Transverse colon (tissue), 4 donors: ENCODE measurements at regions not wholly inside any gene's neighbourhood (a gene's known extent, or its start where the extent isn't known, plus 50 kb on each side); places are given as distances from the start of the nearest gene placed in this dataset.

Experiments
- DNase-seq: peaks from one replicate; pipeline ENCODE4 v3.0.0-alpha.2; 2019
- H3K27ac ChIP-seq, 4 donors: fragments of 200-600 bp; sonication (generic); 2 replicates each; pipeline ENCODE4 v1.5.1; 2016 to 2018; ENCODE audit warnings: inconsistent platforms in 4 of 4
- H3K27me3 ChIP-seq: fragments of 200-600 bp; sonication (generic); 2 replicates; pipeline ENCODE4 v1.5.1; 2017; ENCODE audit warnings: inconsistent platforms
- H3K36me3 ChIP-seq, 4 donors: fragments of 200-600 bp; sonication (generic); 2 replicates each; pipeline ENCODE4 v1.5.1; 2017 to 2019; ENCODE audit warnings: inconsistent platforms in 4 of 4
- H3K4me1 ChIP-seq, 4 donors: fragments of 200-600 bp; sonication (generic); 2 replicates each; pipeline ENCODE4 v1.5.1; 2017 to 2020; ENCODE audit warnings: inconsistent platforms in 4 of 4
- H3K4me3 ChIP-seq, 4 donors: fragments of 200-600 bp; sonication (generic); 1 replicate in 1 of 4; 2 replicates in 3 of 4; pipeline versions ENCODE4 v1.5.1 to v1.6.1; 2017 to 2019; ENCODE audit warnings: inconsistent platforms in 4 of 4
- H3K9me3 ChIP-seq, 2 donors: fragments of 200-600 bp; sonication (generic); 2 replicates each; pipeline ENCODE4 v1.5.1; 2017 to 2019; ENCODE audit warnings: inconsistent platforms in 2 of 2
- EP300 ChIP-seq: sonication (generic); formaldehyde crosslinking; IDR thresholded peaks from one replicate; pipeline ENCODE4 v1.6.1; 2017; ENCODE audit warnings: antibody characterized with exemption, low read depth
- POLR2A ChIP-seq: fragments of 450-650 bp; IDR thresholded peaks from one replicate; pipeline ENCODE4 v1.6.1; 2016; ENCODE audit warnings: antibody characterized with exemption, mild to moderate bottlenecking, moderate library complexity
- POLR2AphosphoS5 ChIP-seq, 3 donors: sonication (generic); formaldehyde crosslinking; IDR thresholded peaks; one replicate each; pipeline ENCODE4 v1.6.1; 2016; ENCODE audit warnings: antibody characterized with exemption in 3 of 3
- WGBS, 2 donors: methylation state at CpG; one replicate each; pipeline ENCODE4 v1.1.5; 2018; ENCODE audit warnings: low coverage in 1 of 2; 5-methylcytosine and 5-hydroxymethylcytosine counted together
- in situ Hi-C, 4 donors: fragments of 200-750 bp; cut with MboI; loops; one replicate each; pipeline versions ENCODE4 v1.15.0 to v1.15.1; 2017; ENCODE audit warnings: low sequenced_read_pairs in 3 of 4, low pct_ligation_motif_present in 1 of 4, low pct_unique_long_range_greater_than_20kb in 1 of 4
- intact Hi-C: fragments of 100-400 bp; cut with DNase I; formaldehyde crosslinking; loops from one replicate; pipeline ENCODE4 v1.15.1; 2023; ENCODE audit warnings: low total_unique reads
- TF ChIP-seq, protein P1 (sequence below), 5 experiments: fragments of 200-600 bp in 3 of 5; fragments of 450-650 bp in 2 of 5; sonication (generic) in 3 of 5; IDR thresholded peaks; 1 replicate in 2 of 5; 2 replicates in 3 of 5; pipeline ENCODE4 v1.5.1; 2016 to 2017; ENCODE audit warnings: antibody characterized with exemption in 5 of 5, inconsistent platforms in 3 of 5, mild to moderate bottlenecking in 2 of 5, moderate library complexity in 1 of 5

DNA sequence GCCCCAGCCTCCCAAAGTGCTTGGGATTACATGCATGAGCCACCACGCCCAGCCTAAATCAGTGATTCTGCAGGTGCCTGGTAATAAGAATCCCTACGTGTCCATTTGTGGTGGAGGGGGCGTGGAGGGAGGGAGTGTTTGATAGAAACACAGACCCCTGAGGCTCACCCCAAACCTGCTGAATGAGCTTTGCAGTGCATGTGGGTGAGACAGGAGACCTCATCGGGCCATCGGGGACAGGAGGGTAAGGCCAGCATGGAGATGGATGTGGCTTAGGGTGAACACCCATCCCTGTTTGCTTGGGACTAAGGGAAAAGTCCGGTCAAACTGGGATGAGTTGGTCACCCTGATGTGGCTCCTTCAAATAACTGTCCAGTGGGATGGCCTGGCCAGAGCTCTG lies 71.3 kb upstream of the ALX4 start:
- DNase-seq = no peak
- TF ChIP-seq POLR2A (no peak), EP300 (no peak)
- TF ChIP-seq, protein P1, sequence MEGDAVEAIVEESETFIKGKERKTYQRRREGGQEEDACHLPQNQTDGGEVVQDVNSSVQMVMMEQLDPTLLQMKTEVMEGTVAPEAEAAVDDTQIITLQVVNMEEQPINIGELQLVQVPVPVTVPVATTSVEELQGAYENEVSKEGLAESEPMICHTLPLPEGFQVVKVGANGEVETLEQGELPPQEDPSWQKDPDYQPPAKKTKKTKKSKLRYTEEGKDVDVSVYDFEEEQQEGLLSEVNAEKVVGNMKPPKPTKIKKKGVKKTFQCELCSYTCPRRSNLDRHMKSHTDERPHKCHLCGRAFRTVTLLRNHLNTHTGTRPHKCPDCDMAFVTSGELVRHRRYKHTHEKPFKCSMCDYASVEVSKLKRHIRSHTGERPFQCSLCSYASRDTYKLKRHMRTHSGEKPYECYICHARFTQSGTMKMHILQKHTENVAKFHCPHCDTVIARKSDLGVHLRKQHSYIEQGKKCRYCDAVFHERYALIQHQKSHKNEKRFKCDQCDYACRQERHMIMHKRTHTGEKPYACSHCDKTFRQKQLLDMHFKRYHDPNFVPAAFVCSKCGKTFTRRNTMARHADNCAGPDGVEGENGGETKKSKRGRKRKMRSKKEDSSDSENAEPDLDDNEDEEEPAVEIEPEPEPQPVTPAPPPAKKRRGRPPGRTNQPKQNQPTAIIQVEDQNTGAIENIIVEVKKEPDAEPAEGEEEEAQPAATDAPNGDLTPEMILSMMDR (IDR thresholded peaks at IDR 0.05) = no peak
- no peak overlapping the region for H3K4me3 ChIP-seq
- H3K36me3 ChIP-seq = no peaks in the 10 kb centered on the region
- in situ Hi-C loops = no loop called here
- H3K4me1 ChIP-seq = no peaks in the 10 kb centered on the region
- H3K27ac ChIP-seq = no peak overlapping the region
- no peaks in the 10 kb centered on the region for H3K9me3 ChIP-seq
- WGBS, 2 donors = 80 to 81% methylated on average over 1 to 6 of the region's 6 CpGs
- intact Hi-C loops = loop anchor here (10.0 kb wide), 1 partner anchor 414 kb away; no protein-coding TSS in a partner anchor
- peaks cover 12% of the 10 kb centered on the region for H3K27me3 ChIP-seq

- intact Hi-C loops = loop anchor here (10.0 kb wide), 1 partner anchor 413 kb away; no protein-coding TSS in a partner anchor
Observed at GRCh38 chr11:44382118-44382517, 72.2 kb upstream of the ALX4 start.

GRCh38 chr11:44382656-44383240 lies 72.8 kb upstream of the ALX4 start:
- no peak overlapping the region for H3K4me3 ChIP-seq
- H3K27me3 ChIP-seq = peaks cover 12% of the 10 kb centered on the region
- TF ChIP-seq, protein P1 (IDR thresholded peaks at IDR 0.05) = no peak
- TF ChIP-seq EP300 (no peak), POLR2AphosphoS5 (IDR thresholded peaks at IDR 0.05) (no peak), POLR2A (no peak)
- H3K9me3 ChIP-seq = no peaks in the 10 kb centered on the region
- intact Hi-C loops = loop anchor here (10.0 kb wide), 1 partner anchor 412 kb away; no protein-coding TSS in a partner anchor
- no peak overlapping the region for H3K27ac ChIP-seq
- H3K4me1 ChIP-seq = no peaks in the 10 kb centered on the region
- DNase-seq = no peak
- WGBS, 2 donors = 53 to 71% methylated on average over 5 to 6 of the region's 6 CpGs
- no peaks in the 10 kb centered on the region for H3K36me3 ChIP-seq
- in situ Hi-C loops = no loop called here

More at GRCh38 chr11:44382118-44382517, 72.2 kb upstream of the ALX4 start:
- Histone ChIP-seq H3K4me1 (no peaks in the 10 kb centered on the region), H3K36me3 (no peaks in the 10 kb centered on the region), H3K9me3 (no peaks in the 10 kb centered on the region), H3K4me3 (no peak overlapping the region), H3K27me3 (peaks cover 12% of the 10 kb centered on the region), H3K27ac (no peak overlapping the region)
- no peak for DNase-seq
- in situ Hi-C loops = no loop called here
- WGBS, 2 donors = 40 to 55% methylated on average over 1 to 6 of the region's 6 CpGs
- TF ChIP-seq POLR2A (no peak), POLR2AphosphoS5 (IDR thresholded peaks at IDR 0.05) (no peak), EP300 (no peak)

GRCh38 chr11:44383246-44383645 lies 73.3 kb upstream of the ALX4 start:
- WGBS, 2 donors = 81 to 83% methylated on average over 1 of the region's 1 CpG
- Histone ChIP-seq H3K9me3 (no peaks in the 10 kb centered on the region), H3K36me3 (no peaks in the 10 kb centered on the region), H3K4me1 (no peaks in the 10 kb centered on the region), H3K27me3 (peaks cover 12% of the 10 kb centered on the region), H3K4me3 (no peak overlapping the region), H3K27ac (no peak overlapping the region)
- DNase-seq = no peak
- in situ Hi-C loops = no loop called here
- TF ChIP-seq POLR2AphosphoS5 (IDR thresholded peaks at IDR 0.05) (no peak), POLR2A (no peak), EP300 (no peak)
- TF ChIP-seq, protein P1 (IDR thresholded peaks at IDR 0.05) = no peak
- intact Hi-C loops = loop anchor here (10.0 kb wide), 1 partner anchor 412 kb away; no protein-coding TSS in a partner anchor
